Esophagus muscularis mucosa (tissue), 3 donors: ENCODE measurements at regions not wholly inside any gene's neighbourhood (a gene's known extent, or its start where the extent isn't known, plus 50 kb on each side); places are given as distances from the start of the nearest gene placed in this dataset.

Experiments used
- CTCF ChIP-seq, 3 experiments: fragments of 200-600 bp in 2 of 3; fragments of 450-650 bp in 1 of 3; sonication (generic) in 2 of 3; IDR thresholded peaks; one replicate each; pipeline ENCODE4 v1.5.1; 2017 to 2019; ENCODE audit warnings: antibody characterized with exemption in 3 of 3, mild to moderate bottlenecking in 2 of 3, moderate library complexity in 1 of 3
- POLR2A ChIP-seq: fragments of 450-650 bp; IDR thresholded peaks from one replicate; pipeline ENCODE4 v1.6.1; 2017; ENCODE audit warnings: antibody characterized with exemption, moderate library complexity, mild to moderate bottlenecking, low read depth
- POLR2AphosphoS5 ChIP-seq, 2 donors: sonication (generic); formaldehyde crosslinking; IDR thresholded peaks; one replicate each; pipeline ENCODE4 v1.6.1; 2017; ENCODE audit warnings: antibody characterized with exemption in 2 of 2

DNA sequence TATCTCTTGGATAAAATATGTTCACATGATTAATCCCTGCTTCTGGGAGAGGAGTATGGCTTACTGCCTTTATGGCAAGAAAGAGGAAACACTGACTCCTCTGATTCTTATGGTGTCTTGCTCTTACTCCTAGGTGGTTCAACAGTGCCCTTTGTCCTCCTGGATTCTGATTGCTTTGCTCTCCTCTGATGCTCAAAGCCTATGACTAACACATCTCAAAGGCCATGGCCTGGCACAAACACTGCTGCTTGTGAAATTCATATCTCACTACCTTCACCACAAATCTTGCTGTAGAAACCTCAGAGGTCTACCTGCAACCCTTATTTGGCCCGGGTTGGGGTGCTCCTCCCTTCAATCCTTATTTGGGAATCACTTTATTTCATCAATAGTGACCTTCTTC is 217.2 kb downstream of the C12orf50 start:
- TF ChIP-seq POLR2A (no peak), CTCF (IDR thresholded peaks at IDR 0.05) (no peak), POLR2AphosphoS5 (IDR thresholded peaks at IDR 0.05) (no peak)
